K562 (cell line): ENCODE measurements at regions not wholly inside any gene's neighbourhood (a gene's known extent, or its start where the extent isn't known, plus 50 kb on each side); places are given as distances from the start of the nearest gene placed in this dataset.

Experiments
- ATAC-seq: fragments of 200-7000 bp; cut with Tn5 transposase; 3 replicates; pipeline ENCODE4 v1.9.1; 2020; ENCODE audit warnings: moderate library complexity
- BruUV-seq: library from RNA; stranded (reverse); fragments of 400-500 nt; replicated peaks from 2 replicates; lab custom pipeline; 2021; lab: Mats Ljungman, UMichigan
- CTCF ChIA-PET: fragments of 300-600 bp; formaldehyde crosslinking; extraction: SDS; loops from one replicate; lab custom pipeline; 2021; ENCODE audit warnings: low intra/inter-chr PET ratio; lab: Yijun Ruan, JAX
- POLR2A ChIA-PET: fragments of 300-600, 350-650 bp; sonication (Branson Sonifier 250); formaldehyde crosslinking; extraction: SDS; loops from one replicate; lab custom pipeline; 2021; ENCODE audit warnings: antibody characterized with exemption, inconsistent platforms; lab: Yijun Ruan, JAX
- DNase-seq, 4 experiments: peaks; one replicate each; pipeline versions ENCODE4 v3.0.0 to v3.0.0-alpha.2; 2011 to 2018; ENCODE audit warnings: low spot score in 3 of 4, mixed read lengths in 3 of 4; ENCODE audit errors: extremely low read depth in 1 of 4
- FAIRE-seq: peaks from 2 replicates; lab custom pipeline; 2011; peaks lifted over from hg19 to GRCh38; lab: Jason Lieb, UNC
- H2AFZ ChIP-seq: 2 replicates; pipeline ENCODE4 v1.6.0; 2011; ENCODE audit warnings: low read depth, low read length, control low read depth, inconsistent platforms
- H3K27ac ChIP-seq: fragments of 200-600 bp; 3 replicates; pipeline ENCODE4 v1.8.0; 2011; ENCODE audit warnings: low read depth, mild to moderate bottlenecking, control low read depth, inconsistent platforms, low read length, moderate library complexity, mixed read lengths; ENCODE audit errors: extremely low read depth
- H3K27me3 ChIP-seq, 2 experiments: fragments of 300-600 bp in 1 of 2; 2 replicates in 1 of 2; 3 replicates in 1 of 2; pipeline versions ENCODE4 v1.6.0 to v1.8.0; 2011; ENCODE audit warnings: inconsistent platforms in 2 of 2, low read length in 2 of 2, mild to moderate bottlenecking in 1 of 2, mixed read lengths in 1 of 2, moderate library complexity in 1 of 2; ENCODE audit not compliant: control insufficient read depth in 2 of 2, insufficient read depth in 2 of 2
- H3K36me3 ChIP-seq: fragments of 300-600 bp; 3 replicates; pipeline ENCODE4 v1.8.0; 2011; ENCODE audit warnings: mild to moderate bottlenecking, low read length, inconsistent platforms; ENCODE audit not compliant: control insufficient read depth, insufficient read depth
- H3K4me1 ChIP-seq, 2 experiments: fragments of 200-600 bp in 1 of 2; replicated peaks in 1 of 2; 2 replicates in 1 of 2; 3 replicates in 1 of 2; pipeline versions ENCODE4 v1.5.1 to v1.8.0; 2011; ENCODE audit warnings: inconsistent platforms in 2 of 2, low read length in 2 of 2, mild to moderate bottlenecking in 1 of 2, mixed read lengths in 1 of 2, moderate library complexity in 1 of 2; ENCODE audit not compliant: control insufficient read depth in 2 of 2, insufficient read depth in 2 of 2
- H3K4me2 ChIP-seq: 2 replicates; pipeline ENCODE4 v1.6.1; 2011; ENCODE audit warnings: low read length, control low read depth, inconsistent platforms, mixed read lengths; ENCODE audit not compliant: insufficient read depth
- H3K4me3 ChIP-seq: fragments of 200-600 bp; sonication (generic), shearing (Covaris generic); 2 replicates; pipeline ENCODE4 v1.5.1; 2016; ENCODE audit warnings: control low read depth, inconsistent platforms
- H3K79me2 ChIP-seq: fragments of 200-600 bp; 3 replicates; pipeline ENCODE4 v1.8.0; 2011; ENCODE audit warnings: low read length, inconsistent platforms; ENCODE audit not compliant: control insufficient read depth, insufficient read depth
- H3K9ac ChIP-seq, 2 experiments: 2 replicates each; pipeline versions ENCODE4 v1.6.0 to v1.6.1; 2011; ENCODE audit warnings: low read depth in 2 of 2, low read length in 2 of 2, control low read depth in 1 of 2, inconsistent platforms in 1 of 2, mild to moderate bottlenecking in 1 of 2, mixed read lengths in 1 of 2; ENCODE audit not compliant: insufficient read depth in 1 of 2
- H3K9me1 ChIP-seq: one replicate; pipeline ENCODE4 v1.6.0; 2011; ENCODE audit warnings: inconsistent platforms, mild to moderate bottlenecking, low read length, moderate library complexity; ENCODE audit not compliant: control insufficient read depth, insufficient read depth
- H3K9me3 ChIP-seq: replicated peaks from 2 replicates; pipeline ENCODE4 v1.5.1; 2011; ENCODE audit warnings: low read depth, low read length, inconsistent platforms; ENCODE audit not compliant: control insufficient read depth, insufficient read depth
- H4K20me1 ChIP-seq: replicated peaks from 2 replicates; pipeline ENCODE4 v1.6.1; 2011; ENCODE audit warnings: low read length, inconsistent platforms, mixed read lengths; ENCODE audit not compliant: control insufficient read depth, insufficient read depth
- ATF1 ChIP-seq, 2 experiments: fragments of 450-650 bp in 1 of 2; IDR thresholded peaks; 2 replicates each; pipeline ENCODE4 v1.6.1; 2016; ENCODE audit warnings: missing compliant biosample characterization in 1 of 2, missing genetic modification characterization in 1 of 2
- C11orf30 ChIP-seq: fragments of 450-650 bp; IDR thresholded peaks from 2 replicates; pipeline ENCODE4 v1.6.1; 2016; ENCODE audit warnings: low read depth, mild to moderate bottlenecking
- DIDO1 ChIP-seq: fragments of 450-650 bp; IDR thresholded peaks from 2 replicates; pipeline ENCODE4 v1.6.1; 2016; ENCODE audit warnings: low read depth, missing biosample characterization, missing genetic modification characterization
- ESRRA ChIP-seq: fragments of 450-650 bp; IDR thresholded peaks from 2 replicates; pipeline ENCODE4 v1.6.1; 2014; ENCODE audit warnings: low read depth, mild to moderate bottlenecking, moderate library complexity, borderline replicate concordance
- HDAC1 ChIP-seq, 2 experiments: fragments of 450-650 bp; IDR thresholded peaks; 2 replicates each; pipeline ENCODE4 v1.6.1; 2016 to 2017; ENCODE audit warnings: inconsistent platforms in 1 of 2, mild to moderate bottlenecking in 1 of 2, moderate library complexity in 1 of 2
- JUN ChIP-seq, 2 experiments: sonication (generic) in 1 of 2; formaldehyde crosslinking in 1 of 2; IDR thresholded peaks; 2 replicates each; pipeline versions ENCODE4 v1.6.1 to v1.8.0; 2012 to 2022; ENCODE audit warnings: borderline replicate concordance in 2 of 2, mild to moderate bottlenecking in 2 of 2, improper control_type of control experiment in 1 of 2, low read depth in 1 of 2, low read length in 1 of 2, missing genetic modification reagents in 1 of 2
- NR2C2 ChIP-seq, 2 experiments: fragments of 200-800 bp in 1 of 2; sonication (Bioruptor generic) in 1 of 2; sonication (generic) in 1 of 2; formaldehyde crosslinking in 1 of 2; IDR thresholded peaks; 2 replicates each; pipeline versions ENCODE4 v1.6.1 to v1.8.0; 2016 to 2022; ENCODE audit warnings: mild to moderate bottlenecking in 1 of 2, missing compliant biosample characterization in 1 of 2, missing genetic modification characterization in 1 of 2, missing genetic modification reagents in 1 of 2
- RFX5 ChIP-seq: IDR thresholded peaks from 2 replicates; pipeline ENCODE4 v1.6.1; 2011; ENCODE audit warnings: low read depth, mild to moderate bottlenecking, improper control_type of control experiment, low read length
- SOX6 ChIP-seq: fragments of 450-650 bp; IDR thresholded peaks from 2 replicates; pipeline ENCODE4 v1.6.1; 2014; ENCODE audit warnings: mild to moderate bottlenecking
- TRIM28 ChIP-seq: fragments of 450-650 bp; IDR thresholded peaks from 2 replicates; pipeline ENCODE4 v1.6.1; 2017
- XRCC5 ChIP-seq: fragments of 200-400 bp; formaldehyde crosslinking; IDR thresholded peaks from 2 replicates; pipeline ENCODE4 v1.6.1; 2017; ENCODE audit warnings: low read depth, mild to moderate bottlenecking, low read length
- ZC3H8 ChIP-seq: fragments of 450-650 bp; IDR thresholded peaks from 2 replicates; pipeline ENCODE4 v1.6.1; 2017
- ZEB2 ChIP-seq: fragments of 450-650 bp; IDR thresholded peaks from 2 replicates; pipeline ENCODE4 v1.6.1; 2016
- ZNF316 ChIP-seq: fragments of 450-650 bp; IDR thresholded peaks from 2 replicates; pipeline ENCODE4 v1.6.1; 2016
- ZNF384 ChIP-seq: IDR thresholded peaks from 2 replicates; pipeline ENCODE4 v1.6.1; 2012; ENCODE audit warnings: low read depth, low read length, improper control_type of control experiment
- ZNF76 ChIP-seq: fragments of 250-450 bp; sonication (Bioruptor Pico); IDR thresholded peaks from 2 replicates; pipeline ENCODE4 v1.4.0; 2020; ENCODE audit warnings: mild to moderate bottlenecking, moderate library complexity, borderline replicate concordance
- whole genome bisulfite sequencing: fragments of 100-300 bp; shearing (Covaris generic); methylation state at CpG from one replicate; pipeline ENCODE4 v1.1.6; 2016; ENCODE audit warnings: low coverage, mixed read lengths; ENCODE audit not compliant: insufficient coverage; ENCODE audit errors: missing lambda C conversion rate; 5-methylcytosine and 5-hydroxymethylcytosine counted together
- in situ Hi-C: fragments of 300-500 bp; cut with MboI; formaldehyde crosslinking; loops from 4 replicates; pipeline ENCODE4 v1.15.0; 2018; ENCODE audit warnings: inconsistent platforms, mixed read lengths
- intact Hi-C: fragments of 100-400 bp; cut with micrococcal nuclease; formaldehyde crosslinking; loops from 2 replicates; pipeline ENCODE4 v1.14.2; 2022
- TF ChIP-seq, protein P1 (sequence below): fragments of 450-650 bp; IDR thresholded peaks from 2 replicates; pipeline ENCODE4 v1.6.1; 2014; ENCODE audit warnings: low read depth, mild to moderate bottlenecking, moderate library complexity, borderline replicate concordance
- TF ChIP-seq, protein P2 (sequence below): fragments of 200-800 bp; sonication (Bioruptor generic); IDR thresholded peaks from 2 replicates; pipeline ENCODE4 v1.6.1; 2017; ENCODE audit warnings: missing genetic modification characterization, missing compliant biosample characterization

DNA sequence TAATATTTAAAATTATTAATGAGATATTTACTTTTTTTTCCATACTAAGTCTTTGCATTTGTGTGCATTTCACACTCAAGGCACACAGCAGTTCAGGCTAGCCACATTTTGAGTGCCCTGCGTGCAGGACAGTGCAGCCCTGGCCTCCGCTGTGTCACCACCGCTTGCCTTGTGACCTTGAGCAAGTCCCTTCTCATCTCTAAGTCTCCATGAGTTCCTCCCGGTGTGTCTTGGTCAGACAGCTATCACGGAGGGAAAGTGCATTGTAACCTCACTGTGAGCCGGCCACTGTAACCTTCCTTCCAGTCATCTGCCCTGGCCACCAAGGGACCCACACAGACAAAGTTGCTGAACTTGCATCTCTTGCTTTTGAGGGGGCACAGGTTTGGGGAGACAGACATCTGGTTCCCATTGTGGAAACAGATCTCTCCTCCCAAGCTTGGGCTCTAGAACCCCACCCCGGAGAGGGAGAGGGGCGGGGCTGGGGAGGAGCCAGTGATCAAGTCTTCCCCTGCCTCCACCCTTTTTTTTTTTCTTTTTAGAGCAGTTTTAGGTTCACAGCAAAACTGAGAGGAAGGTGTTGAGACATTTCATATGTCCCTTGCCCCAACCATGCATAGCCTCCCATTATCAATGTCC lies 96.8 kb downstream of the C9orf50 start:
- Histone ChIP-seq H2AFZ (peak overlapping the region; percentile 87), H3K79me2 (no peaks in the 10 kb centered on the region), H3K27ac (no peak overlapping the region), H3K27me3 (no peaks in the 10 kb centered on the region; a peak in 1 of 5 replicates), H3K4me1 (peaks cover 9 to 11% of the 10 kb centered on the region in 2 experiments; a peak in 4 of 5 replicates), H3K9ac (peak overlapping the region in 1 of 2 experiments; percentile 46; a peak in 2 of 4 replicates), H3K9me3 (no peaks in the 10 kb centered on the region), H3K4me2 (peak overlapping the region; percentile 74), H3K36me3 (no peaks in the 10 kb centered on the region), H3K9me1 (no peaks in the 10 kb centered on the region), H4K20me1 (no peaks in the 10 kb centered on the region), H3K4me3 (no peak overlapping the region)
- intact Hi-C loops: no loop called here
- peak; percentile 58 to 68 (median 62) for DNase-seq
- 14% methylated on average over 7 of the region's 8 CpGs for WGBS
- FAIRE-seq: peak; percentile 79
- POLR2A ChIA-PET: interaction anchor here (0.6 to 1.5 kb wide), 9 partner anchors 9 to 340 kb away, joined by 3 to 5 read pairs (median 3); no protein-coding TSS in a partner anchor
- BruUV-seq: no TSS peak
- CTCF ChIA-PET: no interaction called here
- peak; percentile 93 for ATAC-seq
- in situ Hi-C loops: no loop called here
- TF ChIP-seq ATF1 (CRISPR knock-in tag; IDR thresholded peaks at IDR 0.05) (no peak), ATF1 (tag; IDR thresholded peaks at IDR 0.05) (0 out of 2 replicates have a peak, but pooled peaks have one; percentile 10), JUN (IDR thresholded peaks at IDR 0.05; ENCODE audit: borderline replicate concordance, low read depth, low read length) (0 out of 2 replicates have a peak, but pooled peaks have one; percentile 11), JUN (CRISPR knock-in tag; IDR thresholded peaks at IDR 0.05; ENCODE audit: borderline replicate concordance) (no peak), XRCC5 (no peak), RFX5 (no peak), DIDO1 (tag) (no peak), SOX6 (no peak), ZC3H8 (no peak), ZNF384 (peak; percentile 84), TRIM28 (no peak), ZNF316 (peak; percentile 42; the same call in 1 of the 2 replicates), HDAC1 (IDR thresholded peaks at IDR 0.05) (peak in 1 of 2 experiments; percentile 20; a peak in 1 of 4 replicates), C11orf30 (peak; percentile 40; the same call in 1 of the 2 replicates), ESRRA (peak; percentile 90), ZNF76 (CRISPR knock-in tag) (no peak), ZEB2 (no peak), NR2C2 (CRISPR knock-in tag; IDR thresholded peaks at IDR 0.05) (no peak), NR2C2 (tag; IDR thresholded peaks at IDR 0.05) (no peak)
- TF ChIP-seq, protein P1, sequence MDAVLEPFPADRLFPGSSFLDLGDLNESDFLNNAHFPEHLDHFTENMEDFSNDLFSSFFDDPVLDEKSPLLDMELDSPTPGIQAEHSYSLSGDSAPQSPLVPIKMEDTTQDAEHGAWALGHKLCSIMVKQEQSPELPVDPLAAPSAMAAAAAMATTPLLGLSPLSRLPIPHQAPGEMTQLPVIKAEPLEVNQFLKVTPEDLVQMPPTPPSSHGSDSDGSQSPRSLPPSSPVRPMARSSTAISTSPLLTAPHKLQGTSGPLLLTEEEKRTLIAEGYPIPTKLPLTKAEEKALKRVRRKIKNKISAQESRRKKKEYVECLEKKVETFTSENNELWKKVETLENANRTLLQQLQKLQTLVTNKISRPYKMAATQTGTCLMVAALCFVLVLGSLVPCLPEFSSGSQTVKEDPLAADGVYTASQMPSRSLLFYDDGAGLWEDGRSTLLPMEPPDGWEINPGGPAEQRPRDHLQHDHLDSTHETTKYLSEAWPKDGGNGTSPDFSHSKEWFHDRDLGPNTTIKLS: peak; percentile 68; the same call in 1 of the 2 replicates
- TF ChIP-seq, protein P2, sequence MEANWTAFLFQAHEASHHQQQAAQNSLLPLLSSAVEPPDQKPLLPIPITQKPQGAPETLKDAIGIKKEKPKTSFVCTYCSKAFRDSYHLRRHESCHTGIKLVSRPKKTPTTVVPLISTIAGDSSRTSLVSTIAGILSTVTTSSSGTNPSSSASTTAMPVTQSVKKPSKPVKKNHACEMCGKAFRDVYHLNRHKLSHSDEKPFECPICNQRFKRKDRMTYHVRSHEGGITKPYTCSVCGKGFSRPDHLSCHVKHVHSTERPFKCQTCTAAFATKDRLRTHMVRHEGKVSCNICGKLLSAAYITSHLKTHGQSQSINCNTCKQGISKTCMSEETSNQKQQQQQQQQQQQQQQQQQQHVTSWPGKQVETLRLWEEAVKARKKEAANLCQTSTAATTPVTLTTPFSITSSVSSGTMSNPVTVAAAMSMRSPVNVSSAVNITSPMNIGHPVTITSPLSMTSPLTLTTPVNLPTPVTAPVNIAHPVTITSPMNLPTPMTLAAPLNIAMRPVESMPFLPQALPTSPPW (CRISPR knock-in tag): peak; percentile 49; the same call in 1 of the 2 replicates
